ENCODE measurements at regions not wholly inside any gene's neighbourhood (a gene's known extent, or its start where the extent isn't known, plus 50 kb on each side); places are given as distances from the start of the nearest gene placed in this dataset.

DNA sequence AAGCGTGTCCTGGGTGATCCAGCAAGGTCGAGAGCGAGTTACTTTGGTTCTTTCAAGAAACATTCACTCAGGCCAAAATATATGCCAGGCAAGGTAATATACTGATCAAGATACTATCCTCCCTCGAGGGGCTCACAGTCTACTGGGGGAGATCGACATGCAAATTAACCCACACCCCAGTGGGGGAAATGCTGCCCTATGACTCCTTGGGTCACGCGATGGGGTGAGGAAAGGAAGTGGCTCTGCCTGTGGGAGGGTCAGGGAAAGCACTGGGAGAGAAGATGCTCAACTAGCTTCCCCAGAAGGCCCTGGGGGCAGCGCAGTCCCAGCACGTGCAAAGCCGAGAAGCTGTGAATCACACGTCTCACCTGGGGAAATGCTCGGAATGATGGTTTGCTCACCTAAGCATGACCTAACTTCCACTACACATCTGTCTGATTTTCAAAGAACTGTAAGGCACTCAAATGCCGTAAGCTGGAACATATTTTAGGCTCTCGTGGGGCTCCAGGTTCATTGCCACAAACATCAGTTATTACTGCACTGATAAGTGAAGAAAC lies 130.7 kb downstream of the RCN1 start:
- no peak for FAIRE-seq
- DNase-seq (ENCODE audit: low read depth), result no peak
- no peaks in the 10 kb centered on the region for H3K36me3 ChIP-seq (ENCODE audit: control insufficient read depth, insufficient read depth, low read length)
- no peaks in the 10 kb centered on the region for H3K27me3 ChIP-seq (ENCODE audit: control insufficient read depth, insufficient read depth, low read length)
- TF ChIP-seq, protein P1, sequence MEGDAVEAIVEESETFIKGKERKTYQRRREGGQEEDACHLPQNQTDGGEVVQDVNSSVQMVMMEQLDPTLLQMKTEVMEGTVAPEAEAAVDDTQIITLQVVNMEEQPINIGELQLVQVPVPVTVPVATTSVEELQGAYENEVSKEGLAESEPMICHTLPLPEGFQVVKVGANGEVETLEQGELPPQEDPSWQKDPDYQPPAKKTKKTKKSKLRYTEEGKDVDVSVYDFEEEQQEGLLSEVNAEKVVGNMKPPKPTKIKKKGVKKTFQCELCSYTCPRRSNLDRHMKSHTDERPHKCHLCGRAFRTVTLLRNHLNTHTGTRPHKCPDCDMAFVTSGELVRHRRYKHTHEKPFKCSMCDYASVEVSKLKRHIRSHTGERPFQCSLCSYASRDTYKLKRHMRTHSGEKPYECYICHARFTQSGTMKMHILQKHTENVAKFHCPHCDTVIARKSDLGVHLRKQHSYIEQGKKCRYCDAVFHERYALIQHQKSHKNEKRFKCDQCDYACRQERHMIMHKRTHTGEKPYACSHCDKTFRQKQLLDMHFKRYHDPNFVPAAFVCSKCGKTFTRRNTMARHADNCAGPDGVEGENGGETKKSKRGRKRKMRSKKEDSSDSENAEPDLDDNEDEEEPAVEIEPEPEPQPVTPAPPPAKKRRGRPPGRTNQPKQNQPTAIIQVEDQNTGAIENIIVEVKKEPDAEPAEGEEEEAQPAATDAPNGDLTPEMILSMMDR (IDR thresholded peaks at IDR 0.05; ENCODE audit: insufficient read depth, low read length, severe bottlenecking), result no peak
- no peak overlapping the region for H3K4me3 ChIP-seq (ENCODE audit: low read depth, low read length)

DNA sequence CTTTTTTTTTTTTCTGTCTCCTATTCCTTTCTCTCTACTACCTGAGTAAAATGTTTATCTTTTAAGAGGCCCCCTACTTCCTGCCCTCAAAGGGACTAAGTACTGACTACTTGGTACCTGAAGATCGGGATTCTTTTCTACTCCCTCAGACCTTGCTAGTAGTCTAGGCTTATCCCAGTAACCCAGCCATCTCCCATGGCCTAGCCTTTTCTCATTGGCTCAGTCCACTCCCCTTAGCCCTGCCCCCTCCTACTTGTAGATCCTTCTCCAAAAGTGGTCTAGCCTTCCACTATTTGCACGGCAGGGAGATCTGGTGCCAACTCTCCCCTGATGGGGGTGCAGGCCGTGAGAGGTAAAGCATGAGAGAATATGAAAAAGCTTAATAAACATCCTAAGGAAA lies 133.7 kb downstream of the RCN1 start:
- TF ChIP-seq, protein P1 (IDR thresholded peaks at IDR 0.05; ENCODE audit: insufficient read depth, low read length, severe bottlenecking), result no peak
- Histone ChIP-seq H3K27me3 (ENCODE audit: control insufficient read depth, insufficient read depth, low read length) (no peaks in the 10 kb centered on the region), H3K4me3 (ENCODE audit: low read depth, low read length) (no peak overlapping the region), H3K36me3 (ENCODE audit: control insufficient read depth, insufficient read depth, low read length) (no peaks in the 10 kb centered on the region)
- no peak for FAIRE-seq
- DNase-seq (ENCODE audit: low read depth), result no peak

DNA sequence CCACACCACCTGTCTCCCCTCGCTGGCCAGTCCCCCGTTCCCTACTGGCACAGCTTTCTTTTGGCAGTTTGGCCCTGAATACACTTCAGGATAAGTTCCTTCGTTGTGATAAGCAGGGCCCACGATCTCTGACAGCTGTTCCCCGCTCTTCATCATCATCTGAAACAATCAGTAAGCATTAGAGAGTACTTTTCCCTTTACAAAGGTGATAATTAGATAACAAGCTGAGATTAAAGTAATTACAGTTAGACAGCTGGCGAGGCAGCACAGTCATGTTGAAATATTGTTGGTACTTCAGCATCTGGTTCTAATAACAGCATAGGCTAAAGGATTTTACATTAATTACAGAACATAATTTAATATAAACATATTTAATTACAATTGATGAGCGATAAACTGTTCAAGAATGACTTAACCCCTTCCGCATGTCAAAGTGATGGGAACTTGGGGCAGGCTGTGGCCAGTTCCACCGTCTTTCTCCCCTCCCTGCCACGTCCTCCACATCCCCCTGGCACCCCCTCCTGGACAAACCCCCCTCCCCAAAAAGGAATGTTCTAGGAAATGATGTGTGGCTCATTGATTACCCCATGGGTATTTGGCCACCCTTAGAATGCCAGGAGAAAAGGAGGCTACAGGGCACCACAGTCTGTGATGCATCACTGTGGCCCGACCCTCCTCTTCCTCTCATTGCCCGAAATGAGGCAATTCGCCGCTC lies 134.9 kb downstream of the RCN1 start:
- H3K4me3 ChIP-seq (ENCODE audit: low read depth, low read length), result no peak overlapping the region
- H3K36me3 ChIP-seq (ENCODE audit: control insufficient read depth, insufficient read depth, low read length), result no peaks in the 10 kb centered on the region
- FAIRE-seq, result peak; percentile 7
- DNase-seq (ENCODE audit: low read depth), result no peak
- no peaks in the 10 kb centered on the region for H3K27me3 ChIP-seq (ENCODE audit: control insufficient read depth, insufficient read depth, low read length)
- TF ChIP-seq, protein P1 (IDR thresholded peaks at IDR 0.05; ENCODE audit: insufficient read depth, low read length, severe bottlenecking), result no peak

DNA sequence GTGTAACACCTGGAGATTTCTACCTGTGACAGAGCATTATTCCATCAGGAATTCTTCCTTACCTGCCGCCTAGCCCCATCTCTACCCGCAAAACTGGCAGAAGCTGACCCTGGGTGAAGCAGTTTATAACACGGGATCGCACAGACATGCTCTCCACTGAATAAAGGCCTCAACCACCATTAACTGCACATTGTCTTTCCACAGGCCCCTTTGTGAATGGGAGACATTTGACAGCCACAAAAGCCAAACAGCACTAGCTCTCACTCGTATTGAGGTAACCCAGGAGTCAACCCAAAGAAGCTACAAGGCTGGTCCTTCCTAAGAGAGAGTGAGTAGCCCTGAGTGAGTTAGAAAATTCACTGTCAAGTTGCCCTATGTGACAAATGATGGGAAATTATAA lies 135.6 kb downstream of the RCN1 start:
- TF ChIP-seq, protein P1 (IDR thresholded peaks at IDR 0.05; ENCODE audit: insufficient read depth, low read length, severe bottlenecking), result no peak
- DNase-seq (ENCODE audit: low read depth) (no peak), FAIRE-seq (no peak)
- H3K27me3 ChIP-seq (ENCODE audit: control insufficient read depth, insufficient read depth, low read length), result no peaks in the 10 kb centered on the region
- H3K36me3 ChIP-seq (ENCODE audit: control insufficient read depth, insufficient read depth, low read length), result no peaks in the 10 kb centered on the region
- H3K4me3 ChIP-seq (ENCODE audit: low read depth, low read length), result no peak overlapping the region

DNA sequence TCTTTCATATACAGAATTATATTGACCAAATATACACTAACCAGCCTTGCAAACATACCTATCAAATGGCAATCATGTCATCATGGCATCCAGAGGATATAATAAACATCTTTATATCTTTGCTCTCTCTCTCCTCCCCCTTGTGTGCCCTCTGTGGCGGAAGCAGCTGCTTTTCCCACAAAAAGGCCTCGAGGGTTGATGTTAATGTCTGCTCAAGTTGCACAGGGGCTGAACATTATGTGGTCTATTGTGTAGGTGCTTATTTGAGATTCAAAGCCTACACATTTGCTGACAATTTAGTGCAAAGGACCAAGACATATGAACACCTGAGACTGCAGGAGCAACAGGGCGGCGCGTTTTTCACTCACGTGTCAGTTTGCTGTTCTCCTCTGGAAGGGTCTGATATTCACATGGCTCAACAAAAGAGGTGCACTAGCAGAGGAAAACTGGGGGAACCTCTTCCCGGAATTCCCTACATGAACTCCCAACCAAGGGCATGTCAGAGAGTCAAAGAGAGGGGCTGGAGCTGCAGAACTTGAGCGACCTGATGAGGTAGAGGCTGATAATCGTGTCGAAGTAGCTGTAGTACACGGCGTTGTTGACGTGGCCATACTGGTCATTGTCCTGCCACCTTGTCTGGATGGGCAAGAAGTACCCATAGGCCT lies 138.8 kb downstream of the RCN1 start:
- Histone ChIP-seq H3K36me3 (ENCODE audit: control insufficient read depth, insufficient read depth, low read length) (no peaks in the 10 kb centered on the region), H3K27me3 (ENCODE audit: control insufficient read depth, insufficient read depth, low read length) (no peaks in the 10 kb centered on the region), H3K4me3 (ENCODE audit: low read depth, low read length) (no peak overlapping the region)
- DNase-seq (ENCODE audit: low read depth) (no peak), FAIRE-seq (no peak)
- TF ChIP-seq, protein P1 (IDR thresholded peaks at IDR 0.05; ENCODE audit: insufficient read depth, low read length, severe bottlenecking), result no peak

Data from bronchial epithelial cell (primary cell).